ENCODE measurements at regions not wholly inside any gene's neighbourhood (a gene's known extent, or its start where the extent isn't known, plus 50 kb on each side); places are given as distances from the start of the nearest gene placed in this dataset.
A peak's percentile ranks its signal among the peaks of the same experiment; 100 is the strongest.
"Not testable (repeated sequence)": the region's sequence is repeated elsewhere in the genome, so short reads cannot be mapped to it uniquely, and the experiment has no call there.

DNA sequence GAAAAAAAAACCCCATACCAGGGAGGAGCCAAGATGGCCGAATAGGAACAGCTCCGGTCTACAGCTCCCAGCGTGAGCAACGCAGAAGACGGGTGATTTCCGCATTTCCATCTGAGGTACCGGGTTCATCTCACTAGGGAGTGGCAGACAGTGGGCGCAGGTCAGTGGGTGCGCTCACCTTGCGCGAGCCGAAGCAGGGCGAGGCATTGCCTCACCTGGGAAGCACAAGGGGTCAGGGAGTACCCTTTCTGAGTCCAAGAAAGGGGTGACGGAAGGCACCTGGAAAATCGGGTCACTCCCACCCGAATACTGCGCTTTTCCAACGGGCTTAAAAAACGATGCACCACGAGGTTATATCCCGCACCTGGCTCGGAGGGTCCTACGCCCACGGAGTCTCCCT is 1328.6 kb downstream of the GRIK2 start:
- not testable (repeated sequence) for DNase-seq

DNA sequence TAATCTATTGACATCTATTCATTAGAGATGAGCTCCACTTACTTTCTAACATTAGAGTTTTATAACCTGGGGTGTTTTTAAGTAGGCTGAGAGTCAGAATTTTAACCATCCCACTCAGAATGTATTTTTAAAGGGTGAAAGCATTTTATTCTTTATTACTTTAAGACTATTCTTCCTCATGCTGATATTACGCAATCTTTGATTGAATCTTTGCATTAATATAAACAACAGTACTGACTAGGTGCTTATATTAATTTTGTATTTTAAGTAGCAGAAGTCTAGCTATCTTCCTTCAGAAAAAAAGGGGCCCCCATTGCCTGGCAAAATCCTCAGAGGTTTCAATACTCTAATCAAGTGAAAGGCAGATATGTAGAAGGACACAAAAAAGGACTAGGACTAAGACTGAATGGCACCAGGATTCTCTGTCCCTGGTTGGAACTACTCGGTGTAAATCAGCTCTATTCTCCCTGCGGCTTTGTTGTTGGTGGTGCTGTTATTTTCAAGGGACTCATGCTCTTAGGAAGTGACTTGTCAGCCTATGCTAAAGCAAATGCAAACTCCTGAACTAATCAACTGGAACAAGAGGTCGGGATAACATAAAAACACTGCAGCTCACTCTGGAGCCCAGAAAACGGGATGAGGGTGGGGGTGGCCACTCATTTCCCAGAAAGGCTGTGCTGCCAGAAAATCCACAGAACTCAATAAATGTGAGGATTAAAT is 1324.4 kb downstream of the GRIK2 start:
- DNase-seq = no peak

GRCh38 chr6:102717252-102717651 is 1323.7 kb downstream of the GRIK2 start:
- no peak for DNase-seq

DNA sequence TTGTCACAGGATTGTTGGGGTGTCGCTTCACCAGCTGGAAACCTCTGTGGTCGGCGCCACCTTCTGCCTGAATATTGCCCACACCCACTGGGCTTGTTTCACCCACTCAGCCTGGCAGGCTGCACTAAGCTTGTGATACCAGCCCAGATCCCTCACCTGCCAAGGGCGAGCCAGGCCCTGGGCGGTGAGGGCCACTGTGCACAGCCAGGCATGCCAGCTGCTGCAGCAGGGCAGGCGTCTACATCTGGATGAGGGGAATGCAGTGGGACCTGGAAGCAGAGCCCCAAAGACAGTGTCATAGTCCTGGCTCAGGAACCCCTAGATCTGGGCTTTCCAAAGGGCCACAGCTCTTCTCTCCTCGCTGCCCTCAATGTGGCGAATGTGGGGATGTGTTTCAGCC is 1307.5 kb downstream of the GRIK2 start:
- no peak for DNase-seq

DNA sequence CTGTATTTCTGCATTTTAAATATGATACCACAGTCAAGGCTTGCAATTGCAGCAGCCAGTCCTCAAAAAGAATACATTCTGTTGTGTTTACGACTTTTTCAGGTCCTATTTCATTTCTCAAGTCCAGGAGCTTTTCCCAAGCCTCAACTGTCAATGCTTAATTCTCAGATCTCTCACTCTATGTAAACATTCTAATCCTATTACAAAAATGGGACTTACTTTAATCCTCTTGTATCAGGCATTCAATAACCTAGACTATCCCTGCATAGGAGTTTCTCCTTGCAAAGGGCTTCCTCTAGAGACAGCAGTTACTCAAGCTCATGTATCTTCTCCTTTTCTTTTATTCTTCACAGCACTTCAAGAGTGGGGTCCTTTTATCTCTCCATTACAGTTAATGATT is 1293.0 kb downstream of the GRIK2 start:
- DNase-seq = no peak

- no peak for DNase-seq
Measured at GRCh38 chr6:102680413-102680812, 1286.9 kb downstream of the GRIK2 start.

- DNase-seq = no peak
Measured at GRCh38 chr6:102679865-102680264, 1286.4 kb downstream of the GRIK2 start.

DNA sequence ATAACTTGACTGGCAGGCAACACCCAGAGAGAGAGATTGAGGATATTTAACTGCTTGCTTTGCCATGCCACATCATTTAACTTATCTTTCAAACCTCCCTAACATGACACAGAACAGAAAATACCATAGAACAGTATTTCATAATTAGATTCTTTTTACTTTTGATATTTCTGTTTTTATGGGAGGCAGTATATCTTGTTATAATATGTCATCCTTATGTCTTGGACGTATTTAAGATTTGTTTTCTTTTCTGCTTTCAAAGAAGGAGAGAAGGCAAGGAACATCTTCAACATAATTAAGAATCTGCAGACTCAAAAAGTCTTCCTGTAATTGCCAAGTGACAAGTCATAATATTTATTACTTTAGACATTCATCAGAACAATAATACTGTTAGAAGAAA is 1283.7 kb downstream of the GRIK2 start:
- no peak for DNase-seq

DNA sequence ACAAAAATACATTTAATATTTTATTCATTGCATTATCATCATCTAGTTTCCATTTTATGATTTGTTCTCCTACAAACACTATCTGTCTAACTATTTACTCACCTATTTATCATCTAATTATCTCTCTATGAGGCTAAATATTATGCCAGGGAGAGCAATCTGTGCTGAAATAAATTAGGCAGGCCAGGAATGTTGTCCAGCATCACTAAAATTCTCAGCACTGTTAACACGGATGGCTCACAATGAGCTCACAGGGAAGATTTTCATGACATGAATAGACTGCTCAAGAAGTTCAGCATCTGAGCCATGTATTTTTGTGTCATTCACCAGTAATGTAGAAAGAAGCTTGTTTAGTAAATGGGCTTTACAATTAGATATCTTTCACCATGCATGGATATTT is 1277.2 kb downstream of the GRIK2 start:
- DNase-seq = no peak

GRCh38 chr6:102662851-102663250 is 1269.3 kb downstream of the GRIK2 start:
- no peak for DNase-seq

DNA sequence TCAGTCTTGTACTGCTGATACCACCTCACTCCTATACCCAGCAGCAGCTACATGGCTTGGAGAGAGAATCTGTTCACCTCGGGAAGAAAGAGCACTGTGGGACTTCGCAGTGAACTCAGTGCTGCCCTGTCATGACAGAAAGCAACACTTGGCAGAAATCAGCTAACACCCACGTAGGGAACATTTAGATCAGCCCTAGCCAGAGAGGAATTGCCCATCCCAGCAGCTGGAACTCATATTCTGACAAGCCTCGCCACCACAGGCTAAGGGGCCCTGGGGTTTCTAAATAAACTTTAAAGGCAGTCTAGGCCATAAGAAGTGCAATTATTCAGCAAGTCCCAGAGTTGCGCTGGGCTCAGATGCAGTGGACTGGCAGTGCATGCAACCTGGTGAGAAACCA is 1266.8 kb downstream of the GRIK2 start:
- peak; percentile 4 for DNase-seq

DNA sequence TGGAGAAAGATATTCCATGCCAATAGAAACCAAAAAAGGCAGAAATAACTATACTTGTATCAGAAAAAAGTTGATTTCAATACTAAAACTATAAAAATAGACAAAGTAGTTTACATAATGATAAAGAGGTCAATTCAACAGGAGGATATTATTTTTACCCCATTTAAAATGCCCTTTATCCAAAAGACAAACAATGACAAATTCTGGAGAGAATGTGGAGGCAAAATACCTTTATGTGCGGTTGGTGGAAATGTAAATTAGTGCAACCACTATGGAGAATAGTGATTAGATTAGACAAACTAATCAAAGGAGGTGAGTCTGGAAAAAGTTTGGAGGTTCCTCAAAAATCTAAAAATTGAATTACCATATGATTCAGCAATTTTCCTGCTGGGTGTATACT is 1262.3 kb downstream of the GRIK2 start:
- DNase-seq = no peak

DNA sequence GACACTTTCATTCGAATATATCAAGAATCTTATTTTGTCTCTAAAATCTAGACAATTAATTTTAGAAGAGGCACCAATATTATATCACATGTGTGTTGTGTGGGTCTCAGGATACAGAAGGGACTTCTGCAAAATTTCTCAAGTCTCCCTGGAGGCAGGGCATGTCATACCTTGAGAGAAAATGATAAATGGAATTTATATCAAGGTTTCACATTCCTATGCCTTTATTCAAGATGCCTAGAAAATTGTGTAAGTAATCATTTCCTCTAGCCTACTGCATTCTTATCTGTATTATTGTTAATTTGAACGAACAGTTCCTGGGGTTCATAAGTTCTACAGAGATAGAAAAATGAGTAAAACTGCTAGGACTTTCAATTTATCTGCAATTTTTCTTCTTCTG is 1247.9 kb downstream of the GRIK2 start:
- DNase-seq = no peak

DNA sequence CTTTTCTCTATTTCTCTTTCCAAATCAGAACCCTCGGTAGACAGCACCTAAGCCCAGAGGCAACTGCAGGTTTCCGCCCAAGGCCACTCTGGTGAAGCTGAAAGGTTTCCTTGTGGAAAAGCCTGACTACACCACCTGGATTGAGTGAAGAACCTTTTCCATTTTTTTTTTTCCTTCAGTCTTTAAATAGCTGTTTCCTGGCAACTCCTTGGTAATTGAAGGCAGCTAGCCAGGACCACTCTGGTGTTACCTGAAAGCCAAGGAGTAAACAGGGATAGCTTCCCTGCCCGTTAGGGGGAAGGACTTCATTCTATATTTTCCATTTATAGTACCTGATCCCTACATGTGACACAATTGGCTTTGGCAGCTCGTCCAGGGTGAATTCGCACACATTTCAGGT is 1238.4 kb downstream of the GRIK2 start:
- DNase-seq = no peak

GRCh38 chr6:102623201-102623600 is 1229.7 kb downstream of the GRIK2 start:
- DNase-seq = no peak

GRCh38 chr6:102619585-102619984 is 1226.1 kb downstream of the GRIK2 start:
- DNase-seq = peak; percentile 37

GRCh38 chr6:102582569-102582968 is 1189.1 kb downstream of the GRIK2 start:
- DNase-seq = no peak

- no peak for DNase-seq
Measured at GRCh38 chr6:102581378-102582124, 1188.0 kb downstream of the GRIK2 start.

DNA sequence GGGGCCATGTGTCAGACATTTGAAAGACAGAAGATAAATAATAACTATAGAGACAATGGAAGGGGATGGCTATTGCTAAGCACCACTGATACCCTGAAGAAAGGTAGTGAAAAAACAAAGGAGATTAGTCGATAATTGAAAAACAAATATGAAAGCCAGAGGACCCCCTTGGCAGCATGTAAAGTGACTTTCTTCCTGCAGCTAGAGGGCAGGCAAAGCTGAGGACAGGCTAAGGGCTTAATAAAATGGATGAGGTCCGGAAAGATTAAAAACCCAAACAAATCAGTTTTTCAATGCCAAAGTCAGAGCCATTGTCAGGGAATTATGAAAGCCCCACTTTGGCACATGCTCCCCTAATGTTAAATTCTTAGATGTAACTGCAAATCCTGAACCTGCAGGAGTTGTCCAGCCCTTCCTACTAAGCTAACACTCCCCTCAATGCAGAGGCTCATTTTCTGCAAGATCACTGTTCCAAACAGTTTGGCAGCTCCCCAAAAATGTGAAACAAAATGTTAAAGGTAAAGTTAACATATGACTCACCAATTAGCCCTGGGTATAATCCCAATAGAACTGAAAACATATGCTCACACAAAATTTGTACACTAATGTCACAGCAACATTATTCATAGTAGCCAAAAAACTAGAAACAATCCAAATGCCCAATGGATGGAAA is 1177.9 kb downstream of the GRIK2 start:
- DNase-seq = peak; percentile 11

DNA sequence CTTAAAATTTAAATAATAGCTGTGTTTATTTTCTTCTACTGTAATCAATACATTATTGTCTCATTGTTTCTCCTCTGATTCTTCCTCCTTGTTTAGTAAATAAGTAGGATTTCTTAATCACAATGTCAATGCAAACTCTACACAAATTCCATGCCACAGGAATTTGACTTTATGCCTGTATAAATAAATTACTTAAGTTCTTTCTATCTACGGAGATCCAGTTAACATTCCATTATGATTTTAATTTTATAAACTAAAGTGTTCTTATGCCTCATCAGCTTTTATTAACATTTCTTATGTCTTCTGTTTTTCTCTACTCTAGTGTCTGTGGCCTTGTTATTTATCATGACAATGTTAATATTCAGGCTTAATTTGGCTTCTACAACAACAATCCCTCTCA is 1169.2 kb downstream of the GRIK2 start:
- DNase-seq = no peak

DNA sequence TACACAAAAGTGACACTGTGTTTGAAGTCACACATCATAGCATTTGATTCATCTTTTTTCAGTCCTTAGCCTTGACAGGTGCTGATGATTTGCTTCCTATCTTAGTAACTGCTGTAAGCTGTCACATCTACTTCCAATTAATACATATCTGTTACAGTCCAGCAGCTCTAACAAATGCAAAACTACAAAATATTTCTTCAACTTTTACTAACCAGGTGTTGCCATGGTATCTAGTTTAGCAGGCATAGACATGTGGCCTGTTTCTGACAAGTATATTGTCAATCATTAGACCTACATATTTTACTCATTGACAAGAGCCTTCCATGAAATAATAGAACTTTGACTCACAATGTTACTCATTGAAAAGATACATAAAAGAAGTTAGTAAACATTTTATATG is 1159.7 kb downstream of the GRIK2 start:
- no peak for DNase-seq

GRCh38 chr6:102549221-102549874 is 1155.8 kb downstream of the GRIK2 start:
- no peak for DNase-seq

- DNase-seq = no peak
Measured at GRCh38 chr6:102525336-102525735, 1131.8 kb downstream of the GRIK2 start.

All from fibroblast of skin of scalp (primary cell).